NCI-H82 treated with DMSO at 0.1 percent for 48 hours (cell line): ENCODE measurements at regions not wholly inside any gene's neighbourhood (a gene's known extent, or its start where the extent isn't known, plus 50 kb on each side); places are given as distances from the start of the nearest gene placed in this dataset.

Experiments used
- DNase-seq: peaks from one replicate; lab custom pipeline; 2025; ENCODE audit not compliant: unreplicated experiment; lab: John Stamatoyannopoulos, UW

- DNase-seq = no peak
Measured at GRCh38 chr1:72847651-72848050, 565.3 kb upstream of the NEGR1 start.

DNA sequence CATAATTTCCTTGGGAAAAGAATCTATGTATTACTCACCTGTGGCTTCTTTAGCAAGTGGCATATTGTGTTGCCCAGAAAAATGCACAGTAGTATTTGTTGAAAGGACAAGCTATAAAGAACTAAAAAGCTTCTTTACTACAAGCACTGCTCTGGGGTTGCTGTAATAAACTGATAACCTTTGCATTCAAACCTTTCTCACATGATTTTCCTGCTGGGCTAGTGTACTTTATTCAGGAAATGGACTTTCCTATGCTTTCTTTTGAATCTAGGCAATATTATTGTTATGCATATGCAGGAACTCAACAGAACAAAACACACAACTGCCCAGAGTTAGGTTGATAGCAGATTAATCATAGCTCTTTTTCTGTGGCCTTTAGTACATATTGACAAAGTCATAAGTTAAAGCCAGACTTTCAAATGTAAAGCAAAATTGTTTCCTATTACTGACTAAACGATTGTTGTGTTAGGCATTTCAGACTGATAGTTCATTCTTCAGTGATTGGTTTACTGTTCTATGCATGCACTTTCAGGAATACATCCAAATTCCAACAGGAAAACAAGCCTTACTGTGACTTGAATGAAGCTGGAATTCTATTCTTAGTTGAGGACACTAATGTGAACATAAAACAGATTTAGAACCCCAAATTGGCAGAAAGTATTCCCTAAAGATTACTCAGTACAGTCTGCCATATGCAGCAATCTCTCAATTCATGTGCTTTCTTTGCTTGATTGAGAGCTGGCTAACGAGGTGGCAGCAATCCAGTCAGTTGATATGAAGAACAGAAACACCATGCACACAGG is 564.3 kb upstream of the NEGR1 start:
- DNase-seq = no peak

DNA sequence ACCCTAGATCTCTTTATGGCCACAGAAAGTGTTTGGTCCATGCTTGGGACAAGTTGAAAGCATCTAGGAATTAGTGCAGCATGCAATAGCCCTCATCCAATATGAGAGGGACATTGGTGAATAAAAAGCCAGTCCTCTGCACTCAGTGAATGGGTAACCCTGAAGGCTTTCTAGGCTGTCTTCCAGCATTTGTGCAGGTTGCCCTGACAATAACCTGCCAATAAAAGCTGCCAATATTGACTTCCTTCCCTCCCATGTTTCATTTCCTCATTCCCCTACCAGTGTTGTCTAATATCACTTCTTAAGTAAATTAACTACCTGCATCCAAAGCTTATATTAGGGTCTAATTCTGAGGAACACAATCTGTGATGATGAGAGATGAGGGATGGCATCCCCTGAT is 563.6 kb upstream of the NEGR1 start:
- no peak for DNase-seq

- DNase-seq = no peak
Measured at GRCh38 chr1:72845381-72845780, 563.0 kb upstream of the NEGR1 start.

DNA sequence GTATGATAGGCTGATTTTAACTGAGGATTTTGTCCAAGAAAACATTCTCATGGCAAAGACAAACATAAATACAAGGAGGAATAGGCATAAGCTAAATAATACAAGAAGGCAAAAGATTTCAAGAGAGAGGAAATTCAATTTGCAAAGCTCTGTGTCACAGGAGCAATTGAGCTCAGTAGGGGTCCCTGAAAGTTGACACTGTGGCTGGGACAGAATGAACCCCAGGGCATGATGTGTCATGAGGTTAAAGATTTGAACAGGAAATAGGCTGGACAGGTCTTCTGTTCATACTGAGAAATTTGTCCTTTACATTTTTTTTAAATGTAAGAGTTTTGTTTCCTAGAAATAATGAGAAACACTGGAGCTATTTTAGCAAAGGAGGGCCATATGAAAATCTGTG is 555.4 kb upstream of the NEGR1 start:
- DNase-seq = no peak

DNA sequence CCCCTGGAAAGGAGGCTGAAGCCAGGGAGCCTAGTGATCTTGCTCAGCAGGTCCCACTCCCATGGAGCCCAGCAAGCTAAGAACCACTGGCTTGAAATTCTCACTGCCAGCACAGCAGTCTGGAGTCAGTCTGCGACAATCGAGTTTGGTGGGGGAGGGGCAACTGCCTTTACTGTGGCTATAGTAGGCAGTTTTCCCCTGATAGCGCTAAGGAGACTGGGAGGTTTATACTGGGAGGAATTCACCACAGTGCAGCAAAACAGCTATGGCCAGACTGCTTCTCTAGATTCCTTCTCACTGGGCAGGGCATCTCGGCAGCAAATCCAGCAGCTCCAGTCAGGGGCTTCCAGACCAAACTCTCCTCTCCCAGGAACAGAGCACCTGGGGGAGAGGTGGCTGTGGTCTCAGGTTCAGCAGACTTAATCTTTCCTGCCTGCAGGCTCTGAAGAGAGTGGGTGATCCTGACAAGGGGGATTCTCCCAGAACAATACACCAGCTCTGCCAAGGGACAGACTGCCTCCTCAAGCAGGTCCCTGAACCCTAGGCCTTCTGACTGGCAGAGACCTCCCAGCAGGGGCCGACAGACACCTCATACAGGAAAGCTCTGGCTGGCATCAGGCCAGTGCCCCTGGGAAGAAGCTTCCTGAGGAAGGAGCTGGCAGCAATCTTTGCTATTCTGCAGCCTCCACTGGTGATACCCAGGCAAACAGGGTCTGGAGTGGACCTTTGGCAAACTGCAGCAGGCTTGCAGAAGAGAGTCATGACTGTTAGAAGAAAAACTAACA is 548.5 kb upstream of the NEGR1 start:
- no peak for DNase-seq

- no peak for DNase-seq
Measured at GRCh38 chr1:72827278-72827677, 544.9 kb upstream of the NEGR1 start.

DNA sequence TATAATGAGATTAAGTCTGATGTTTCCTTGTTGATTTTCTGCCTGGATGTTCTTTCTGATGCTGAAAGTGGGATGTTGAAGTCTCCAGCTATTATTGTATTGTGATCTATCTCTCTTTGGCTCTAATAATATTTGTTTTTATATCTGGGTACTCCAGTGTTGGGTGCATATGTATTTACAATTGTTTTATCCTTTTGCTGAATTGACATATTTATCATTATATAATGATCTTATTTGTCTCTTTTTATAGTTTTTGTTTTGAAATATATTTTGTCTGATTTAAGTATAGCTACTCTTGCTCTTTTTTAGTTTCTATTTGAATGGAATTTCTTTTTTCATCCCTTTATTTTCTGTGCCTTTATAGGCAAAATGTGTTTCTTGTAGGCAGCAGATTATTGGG is 522.2 kb upstream of the NEGR1 start:
- no peak for DNase-seq

DNA sequence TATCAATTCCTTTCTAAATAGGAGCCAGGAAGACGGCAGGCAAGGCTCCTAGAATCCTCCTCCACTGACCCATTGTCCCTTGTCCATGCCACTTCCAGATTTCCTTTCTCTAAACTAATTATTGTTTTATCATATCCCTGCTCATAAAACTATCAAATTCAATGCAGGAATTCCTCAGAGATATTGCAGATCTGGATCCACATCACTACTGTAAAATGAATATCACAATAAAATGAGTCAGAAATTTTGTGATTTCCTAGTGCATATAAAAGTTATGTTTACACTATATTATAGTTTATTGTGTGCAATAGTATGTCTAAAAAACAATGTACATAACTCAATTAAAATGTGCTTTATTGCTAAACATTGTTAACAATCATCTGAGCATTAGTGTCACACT is 498.7 kb upstream of the NEGR1 start:
- DNase-seq = no peak

DNA sequence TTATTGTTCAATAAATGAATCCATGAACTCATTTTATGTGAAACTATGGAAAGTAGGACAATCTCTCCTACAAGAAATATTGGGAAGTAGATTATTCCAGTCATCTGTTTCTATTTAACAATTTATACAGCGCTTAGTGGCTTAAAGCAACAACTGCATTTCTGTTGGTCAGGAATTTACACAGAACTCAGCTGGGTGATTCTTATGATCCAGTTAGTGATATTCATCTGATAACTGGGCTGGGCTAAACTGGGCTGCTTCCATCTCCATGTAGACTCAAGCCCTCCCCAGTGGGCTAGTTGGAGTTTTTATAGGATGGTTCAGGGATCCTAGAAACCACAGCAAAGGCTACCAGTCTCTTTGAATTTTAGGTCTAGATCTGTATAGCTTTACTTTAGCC is 497.9 kb upstream of the NEGR1 start:
- no peak for DNase-seq

DNA sequence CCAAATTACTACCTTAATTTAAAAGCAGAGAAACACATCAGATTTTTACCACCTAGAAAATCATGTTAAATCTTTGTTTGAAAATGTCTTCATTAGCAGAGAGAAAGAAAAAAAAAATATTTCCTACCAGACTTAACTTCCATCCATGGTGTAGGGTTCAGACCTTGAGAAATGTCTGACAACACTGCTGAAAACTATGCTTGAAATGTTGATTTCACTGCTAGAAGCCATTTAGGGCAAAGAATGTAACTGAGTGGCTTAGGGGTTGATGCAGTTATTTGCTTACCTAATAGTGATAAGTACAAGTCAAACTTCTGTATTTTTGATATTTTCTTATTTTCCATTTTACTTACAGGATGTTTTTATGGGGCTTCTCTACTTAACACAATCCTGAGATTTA is 495.6 kb upstream of the NEGR1 start:
- DNase-seq = no peak

DNA sequence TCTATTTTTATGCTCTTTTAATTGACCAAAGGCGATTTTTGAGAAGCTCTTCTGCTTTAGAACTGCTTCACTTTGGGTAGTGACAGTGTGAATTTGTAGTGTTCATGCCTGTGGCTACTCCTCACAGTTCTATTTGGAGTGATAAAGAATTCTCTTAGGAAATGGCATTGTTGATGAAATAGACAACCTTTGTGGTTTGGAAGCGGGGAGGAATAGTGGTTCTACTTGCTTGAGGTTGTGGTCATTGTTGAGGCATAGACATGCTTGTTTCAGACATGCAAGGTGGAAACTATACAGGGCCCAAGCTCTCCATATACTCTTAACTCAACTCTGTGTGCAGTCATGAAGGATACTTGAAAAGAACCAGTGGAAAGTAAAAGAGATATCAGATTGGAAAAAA is 481.1 kb upstream of the NEGR1 start:
- DNase-seq = no peak

- no peak for DNase-seq
Measured at GRCh38 chr1:72759486-72759885, 477.1 kb upstream of the NEGR1 start.

- no peak for DNase-seq
Measured at GRCh38 chr1:72757843-72758242, 475.5 kb upstream of the NEGR1 start.

DNA sequence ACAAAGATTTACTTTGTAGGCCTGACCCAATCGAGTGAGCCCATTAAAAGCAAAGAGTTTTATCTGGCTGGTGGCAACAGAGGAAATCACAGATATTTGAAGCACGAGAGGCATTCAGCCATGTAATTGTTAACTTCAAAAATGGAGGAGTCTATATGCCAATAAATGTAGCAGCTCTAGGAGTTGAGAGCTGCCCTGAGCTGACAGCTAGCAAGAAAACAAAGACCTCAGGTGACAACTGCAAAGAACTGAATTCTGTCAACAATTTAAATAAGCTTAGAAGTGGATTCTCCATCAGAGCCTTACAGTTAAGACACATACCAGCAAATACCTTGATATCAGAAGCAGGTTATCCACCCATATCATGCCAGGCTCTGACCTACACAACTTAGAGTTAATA is 463.1 kb upstream of the NEGR1 start:
- no peak for DNase-seq

DNA sequence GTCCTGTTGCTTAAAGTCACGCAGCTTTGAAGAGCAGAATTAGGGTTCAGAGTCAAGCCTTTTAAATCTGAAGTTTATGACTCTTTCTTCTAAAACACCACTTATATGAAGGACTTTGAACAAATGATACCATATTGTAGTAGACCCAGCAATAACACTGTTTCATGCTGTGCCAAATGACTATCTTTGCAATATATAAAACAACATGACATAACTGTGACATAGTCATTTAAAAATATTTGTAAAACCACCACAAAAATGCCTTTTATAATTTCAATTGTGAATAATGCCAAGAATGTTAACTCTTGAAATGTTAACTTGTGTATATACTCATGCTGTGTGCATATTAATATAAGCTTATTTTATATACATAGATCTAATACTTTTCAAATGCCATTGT is 452.1 kb upstream of the NEGR1 start:
- no peak for DNase-seq

DNA sequence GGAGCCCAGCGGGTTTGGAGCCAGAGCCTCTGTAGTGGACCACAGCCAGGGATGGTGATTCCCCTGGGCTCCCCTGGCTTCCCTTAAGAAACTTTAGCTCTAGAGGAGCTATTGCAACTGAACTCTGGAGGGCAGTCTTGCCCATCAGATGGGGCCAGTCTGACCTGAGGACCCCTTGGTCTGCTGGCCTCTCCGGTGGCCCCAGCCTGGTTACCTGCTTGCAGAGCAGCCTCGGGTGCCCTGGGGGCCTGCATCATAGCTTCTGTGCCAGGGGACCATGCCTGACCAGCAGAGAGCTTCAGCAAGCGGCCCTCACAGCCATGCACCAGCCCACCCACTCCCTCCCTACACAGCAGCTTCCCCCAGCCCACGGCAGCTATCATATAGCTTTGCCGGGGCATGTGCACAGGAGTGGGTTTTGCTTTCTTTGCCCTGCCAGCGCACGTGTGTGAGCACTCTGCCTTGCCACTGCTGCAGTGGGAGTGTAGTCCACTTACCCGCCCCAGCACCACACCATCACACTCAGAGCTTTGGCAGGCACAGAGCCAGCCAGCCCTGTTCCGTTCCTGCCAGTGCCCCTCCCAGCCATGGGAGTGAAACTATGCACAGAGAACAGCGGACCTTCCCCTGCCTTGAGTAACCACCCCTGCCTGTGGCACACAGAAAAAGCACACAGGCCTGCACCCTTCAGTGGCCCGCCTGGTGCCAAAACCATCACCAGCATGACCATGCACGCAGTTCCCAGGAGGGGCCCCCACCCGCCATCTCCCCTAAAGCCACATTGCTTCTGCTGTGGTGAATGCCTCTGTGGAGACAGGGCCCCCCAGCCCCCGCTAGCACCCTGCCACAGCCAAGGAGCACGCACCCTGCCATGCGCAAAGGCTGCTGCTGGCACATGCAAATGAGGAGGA is 442.9 kb upstream of the NEGR1 start:
- no peak for DNase-seq

GRCh38 chr1:72705921-72706320 is 423.6 kb upstream of the NEGR1 start:
- DNase-seq = no peak

DNA sequence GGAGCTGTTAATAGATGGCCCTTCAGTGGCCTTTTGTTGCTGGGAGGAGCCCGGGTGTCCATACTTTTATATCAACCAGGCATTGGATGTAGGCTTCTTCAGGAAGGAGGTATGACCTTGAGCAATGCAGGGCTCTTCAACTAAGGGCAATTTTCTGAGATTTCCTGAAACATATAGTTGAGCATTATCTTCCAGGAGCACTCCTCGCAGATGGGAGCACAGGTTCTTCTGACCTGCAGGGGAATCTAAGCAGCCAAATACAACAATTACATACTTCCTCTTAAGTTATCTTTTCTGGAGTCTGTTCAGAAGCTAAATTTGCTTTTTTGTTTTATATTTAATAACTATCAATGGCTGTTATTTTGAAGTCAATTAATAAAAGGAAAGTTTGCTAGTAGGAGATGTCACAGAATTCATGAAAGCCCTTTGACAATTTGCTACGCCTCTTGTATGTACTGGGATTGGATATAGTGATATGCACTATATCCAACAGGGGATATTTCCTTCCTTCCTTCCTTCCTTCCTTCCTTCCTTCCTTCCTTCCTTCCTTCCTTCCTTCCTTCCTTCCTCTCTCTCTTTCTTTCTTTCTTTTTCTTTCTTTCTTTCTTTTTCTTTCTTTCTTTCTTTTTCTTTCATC is 422.6 kb upstream of the NEGR1 start:
- no peak for DNase-seq

DNA sequence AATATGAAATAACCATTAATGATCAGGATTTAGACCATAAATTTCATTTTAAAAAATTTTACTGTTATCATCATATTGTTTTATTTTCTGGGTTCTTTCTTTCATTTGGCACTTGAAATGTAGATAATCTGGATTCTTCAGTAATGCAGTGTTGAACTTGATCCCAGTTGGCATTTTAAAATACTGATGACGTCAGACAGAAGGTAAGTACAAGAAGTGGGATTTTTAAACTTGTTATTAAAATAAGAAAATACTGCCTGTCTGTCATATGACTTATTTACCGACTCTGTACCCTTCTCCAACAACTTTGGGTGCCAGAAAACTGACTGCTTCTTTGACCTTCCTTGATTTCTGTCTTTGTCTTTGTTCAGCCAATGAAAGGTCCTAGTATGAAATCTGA is 415.1 kb upstream of the NEGR1 start:
- DNase-seq = no peak

DNA sequence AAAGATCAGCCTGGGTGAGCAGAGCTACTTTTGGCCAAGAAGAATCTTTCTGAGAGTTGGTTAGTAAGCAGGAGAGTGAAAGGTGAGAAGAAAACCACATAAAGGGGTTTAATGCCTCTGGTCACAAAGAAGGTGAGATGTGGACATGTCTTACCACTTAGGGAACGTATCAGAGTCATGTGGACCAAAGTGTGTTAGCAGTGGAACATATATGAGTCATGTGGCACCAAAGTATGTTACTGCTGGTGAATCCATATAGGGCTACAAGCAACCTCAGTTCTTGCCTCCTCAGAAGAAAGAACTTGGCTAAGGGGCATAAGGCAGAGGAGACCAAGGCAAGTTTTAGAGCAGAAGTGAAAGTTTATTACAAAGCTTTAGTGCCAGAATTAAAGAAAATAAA is 411.6 kb upstream of the NEGR1 start:
- DNase-seq = no peak
